ENCODE measurements at regions not wholly inside any gene's neighbourhood (a gene's known extent, or its start where the extent isn't known, plus 50 kb on each side); places are given as distances from the start of the nearest gene placed in this dataset.
"Not testable (repeated sequence)": the region's sequence is repeated elsewhere in the genome, so short reads cannot be mapped to it uniquely, and the experiment has no call there.

- H3K4me1 ChIP-seq (ENCODE audit: control insufficient read depth in 2 of 2, insufficient read depth in 2 of 2, low read length in 2 of 2): peaks cover 0 to 3% of the 10 kb centered on the region in 2 donors
- no peak overlapping the region for H3K4me3 ChIP-seq (ENCODE audit: low read length)
- ATAC-seq (no peak), DNase-seq (no peak)
- intact Hi-C loops (cut with micrococcal nuclease): no loop called here
- ChIA-PET CTCF (no interaction called here), POLR2A (no interaction called here)
- Mint-ChIP-seq H3K36me3 (no peaks in the 10 kb centered on the region), H3K27me3 (no peaks in the 10 kb centered on the region), H3K27ac (no peak overlapping the region), H3K4me3 (no peak overlapping the region), H3K9me3 (peaks cover 0 to 15% (median 6%) of the 10 kb centered on the region in 11 donors), H3K4me1 (no peaks in the 10 kb centered on the region)
- no peaks in the 10 kb centered on the region for H3K9me3 ChIP-seq (ENCODE audit: control insufficient read depth in 2 of 3, low read length in 3 of 3)
- H3K36me3 ChIP-seq (ENCODE audit: control insufficient read depth in 2 of 3, insufficient read depth in 3 of 3, low read length in 3 of 3): no peaks in the 10 kb centered on the region
- H3K27ac ChIP-seq (ENCODE audit: low read depth, low read length): no peak overlapping the region
- H3K27me3 ChIP-seq (ENCODE audit: control insufficient read depth in 2 of 2, insufficient read depth in 2 of 2, low read length in 2 of 2): no peaks in the 10 kb centered on the region
Measured at GRCh38 chr5:125897089-125897488, 526.1 kb upstream of the GRAMD2B start.

GRCh38 chr5:125898851-125899405 lies 524.3 kb upstream of the GRAMD2B start:
- DNase-seq (no peak), ATAC-seq (no peak)
- H3K4me1 ChIP-seq (ENCODE audit: control insufficient read depth in 2 of 2, insufficient read depth in 2 of 2, low read length in 2 of 2): no peaks in the 10 kb centered on the region
- Mint-ChIP-seq H3K4me3 (no peak overlapping the region), H3K27me3 (no peaks in the 10 kb centered on the region), H3K27ac (no peak overlapping the region), H3K36me3 (no peaks in the 10 kb centered on the region), H3K4me1 (no peaks in the 10 kb centered on the region), H3K9me3 (peaks cover 0 to 13% (median 3%) of the 10 kb centered on the region in 11 donors)
- ChIA-PET CTCF (no interaction called here), POLR2A (no interaction called here)
- intact Hi-C loops (cut with micrococcal nuclease): no loop called here
- H3K9me3 ChIP-seq (ENCODE audit: control insufficient read depth in 2 of 3, low read length in 3 of 3): no peaks in the 10 kb centered on the region
- H3K4me3 ChIP-seq (ENCODE audit: low read length): no peak overlapping the region
- H3K36me3 ChIP-seq (ENCODE audit: control insufficient read depth in 2 of 3, insufficient read depth in 3 of 3, low read length in 3 of 3): no peaks in the 10 kb centered on the region
- H3K27me3 ChIP-seq (ENCODE audit: control insufficient read depth in 2 of 2, insufficient read depth in 2 of 2, low read length in 2 of 2): no peaks in the 10 kb centered on the region
- H3K27ac ChIP-seq (ENCODE audit: low read depth, low read length): no peak overlapping the region

- no peaks in the 10 kb centered on the region for H3K36me3 Mint-ChIP-seq
- intact Hi-C loops (cut with micrococcal nuclease): no loop called here
- no peaks in the 10 kb centered on the region for H3K4me1 ChIP-seq (ENCODE audit: control insufficient read depth in 2 of 2, insufficient read depth in 2 of 2, low read length in 2 of 2)
- no peaks in the 10 kb centered on the region for H3K36me3 ChIP-seq (ENCODE audit: control insufficient read depth in 2 of 3, insufficient read depth in 3 of 3, low read length in 3 of 3)
- H3K27me3 ChIP-seq (ENCODE audit: control insufficient read depth in 2 of 2, insufficient read depth in 2 of 2, low read length in 2 of 2): no peaks in the 10 kb centered on the region
- ChIA-PET CTCF (no interaction called here), POLR2A (no interaction called here)
- H3K27ac Mint-ChIP-seq: no peak overlapping the region
- H3K9me3 Mint-ChIP-seq: peaks cover 6 to 54% (median 18%) of the 10 kb centered on the region in 11 donors
- no peak for DNase-seq
- no peaks in the 10 kb centered on the region for H3K4me1 Mint-ChIP-seq
- H3K4me3 ChIP-seq (ENCODE audit: low read length): no peak overlapping the region
- no peak for ATAC-seq
- H3K9me3 ChIP-seq (ENCODE audit: control insufficient read depth in 2 of 3, low read length in 3 of 3): peaks cover 0 to 15% (median 0%) of the 10 kb centered on the region in 3 experiments
- no peaks in the 10 kb centered on the region for H3K27me3 Mint-ChIP-seq
- no peak overlapping the region for H3K4me3 Mint-ChIP-seq
- no peak overlapping the region for H3K27ac ChIP-seq (ENCODE audit: low read depth, low read length)
Measured at GRCh38 chr5:125912028-125912427, 511.2 kb upstream of the GRAMD2B start.

- ATAC-seq (no peak), DNase-seq (no peak)
- ChIA-PET CTCF (no interaction called here), POLR2A (no interaction called here)
- Histone ChIP-seq H3K4me3 (ENCODE audit: low read length) (no peak overlapping the region), H3K36me3 (ENCODE audit: control insufficient read depth in 2 of 3, insufficient read depth in 3 of 3, low read length in 3 of 3) (no peaks in the 10 kb centered on the region), H3K27me3 (ENCODE audit: control insufficient read depth in 2 of 2, insufficient read depth in 2 of 2, low read length in 2 of 2) (no peaks in the 10 kb centered on the region), H3K4me1 (ENCODE audit: control insufficient read depth in 2 of 2, insufficient read depth in 2 of 2, low read length in 2 of 2) (no peaks in the 10 kb centered on the region), H3K27ac (ENCODE audit: low read depth, low read length) (no peak overlapping the region), H3K9me3 (ENCODE audit: control insufficient read depth in 2 of 3, low read length in 3 of 3) (peaks cover 0 to 10% (median 0%) of the 10 kb centered on the region in 3 experiments)
- no peaks in the 10 kb centered on the region for H3K27me3 Mint-ChIP-seq
- no peak overlapping the region for H3K4me3 Mint-ChIP-seq
- H3K9me3 Mint-ChIP-seq: peaks cover 6 to 61% (median 18%) of the 10 kb centered on the region in 11 donors
- intact Hi-C loops (cut with micrococcal nuclease): no loop called here
- H3K27ac Mint-ChIP-seq: no peak overlapping the region
- H3K36me3 Mint-ChIP-seq: no peaks in the 10 kb centered on the region
- no peaks in the 10 kb centered on the region for H3K4me1 Mint-ChIP-seq
Measured at GRCh38 chr5:125913200-125913599, 510.0 kb upstream of the GRAMD2B start.

- no peak overlapping the region for H3K4me3 ChIP-seq (ENCODE audit: low read length)
- Mint-ChIP-seq H3K27ac (no peak overlapping the region), H3K36me3 (no peaks in the 10 kb centered on the region), H3K9me3 (peaks cover 6 to 51% (median 18%) of the 10 kb centered on the region in 11 donors), H3K4me3 (no peak overlapping the region), H3K4me1 (no peaks in the 10 kb centered on the region), H3K27me3 (no peaks in the 10 kb centered on the region)
- ATAC-seq (no peak), DNase-seq (no peak)
- ChIA-PET POLR2A (no interaction called here), CTCF (no interaction called here)
- H3K4me1 ChIP-seq (ENCODE audit: control insufficient read depth in 2 of 2, insufficient read depth in 2 of 2, low read length in 2 of 2): no peaks in the 10 kb centered on the region
- H3K36me3 ChIP-seq (ENCODE audit: control insufficient read depth in 2 of 3, insufficient read depth in 3 of 3, low read length in 3 of 3): no peaks in the 10 kb centered on the region
- H3K9me3 ChIP-seq (ENCODE audit: control insufficient read depth in 2 of 3, low read length in 3 of 3): peaks cover 0 to 10% (median 0%) of the 10 kb centered on the region in 3 experiments
- H3K27me3 ChIP-seq (ENCODE audit: control insufficient read depth in 2 of 2, insufficient read depth in 2 of 2, low read length in 2 of 2): no peaks in the 10 kb centered on the region
- intact Hi-C loops (cut with micrococcal nuclease): no loop called here
- no peak overlapping the region for H3K27ac ChIP-seq (ENCODE audit: low read depth, low read length)
Measured at GRCh38 chr5:125914471-125914870, 508.7 kb upstream of the GRAMD2B start.

GRCh38 chr5:125923958-125924357 lies 499.3 kb upstream of the GRAMD2B start:
- ATAC-seq; CTCF ChIA-PET; DNase-seq; H3K4me3 ChIP-seq (ENCODE audit: low read length); intact Hi-C loops (cut with micrococcal nuclease); POLR2A ChIA-PET; H3K27ac ChIP-seq (ENCODE audit: low read depth, low read length); H3K27ac Mint-ChIP-seq; H3K9me3 ChIP-seq (ENCODE audit: control insufficient read depth in 2 of 3, low read length in 3 of 3); H3K27me3 Mint-ChIP-seq; H3K36me3 ChIP-seq (ENCODE audit: control insufficient read depth in 2 of 3, insufficient read depth in 3 of 3, low read length in 3 of 3); H3K36me3 Mint-ChIP-seq; H3K4me1 Mint-ChIP-seq; H3K4me3 Mint-ChIP-seq; H3K27me3 ChIP-seq (ENCODE audit: control insufficient read depth in 2 of 2, insufficient read depth in 2 of 2, low read length in 2 of 2); H3K4me1 ChIP-seq (ENCODE audit: control insufficient read depth in 2 of 2, insufficient read depth in 2 of 2, low read length in 2 of 2): not testable (repeated sequence)
- peaks cover 0 to 26% (median 8%) of the 10 kb centered on the region in 11 donors for H3K9me3 Mint-ChIP-seq

- H3K9me3 Mint-ChIP-seq: peaks cover 2 to 21% (median 9%) of the 10 kb centered on the region in 11 donors
- POLR2A ChIA-PET: no interaction called here
- H3K4me3 Mint-ChIP-seq: no peak overlapping the region
- no peaks in the 10 kb centered on the region for H3K4me1 Mint-ChIP-seq
- CTCF ChIA-PET: no interaction called here
- no peaks in the 10 kb centered on the region for H3K36me3 ChIP-seq (ENCODE audit: control insufficient read depth in 2 of 3, insufficient read depth in 3 of 3, low read length in 3 of 3)
- ATAC-seq (no peak), DNase-seq (no peak)
- no peak overlapping the region for H3K27ac Mint-ChIP-seq
- intact Hi-C loops (cut with micrococcal nuclease): no loop called here
- H3K9me3 ChIP-seq (ENCODE audit: control insufficient read depth in 2 of 3, low read length in 3 of 3): no peaks in the 10 kb centered on the region
- H3K4me1 ChIP-seq (ENCODE audit: control insufficient read depth in 2 of 2, insufficient read depth in 2 of 2, low read length in 2 of 2): no peaks in the 10 kb centered on the region
- no peaks in the 10 kb centered on the region for H3K27me3 Mint-ChIP-seq
- no peaks in the 10 kb centered on the region for H3K27me3 ChIP-seq (ENCODE audit: control insufficient read depth in 2 of 2, insufficient read depth in 2 of 2, low read length in 2 of 2)
- no peaks in the 10 kb centered on the region for H3K36me3 Mint-ChIP-seq
- H3K4me3 ChIP-seq (ENCODE audit: low read length): no peak overlapping the region
- no peak overlapping the region for H3K27ac ChIP-seq (ENCODE audit: low read depth, low read length)
Measured at GRCh38 chr5:125926172-125926571, 497.0 kb upstream of the GRAMD2B start.

All from naive thymus-derived CD4-positive, alpha-beta T cell (primary cell).